CD1c-positive myeloid dendritic cell (primary cell): ENCODE measurements at regions not wholly inside any gene's neighbourhood (a gene's known extent, or its start where the extent isn't known, plus 50 kb on each side); places are given as distances from the start of the nearest gene placed in this dataset.

Source experiments
- DNase-seq: peaks from one replicate; pipeline ENCODE4 v3.0.0-alpha.2; 2016; ENCODE audit errors: extremely low spot score

DNA sequence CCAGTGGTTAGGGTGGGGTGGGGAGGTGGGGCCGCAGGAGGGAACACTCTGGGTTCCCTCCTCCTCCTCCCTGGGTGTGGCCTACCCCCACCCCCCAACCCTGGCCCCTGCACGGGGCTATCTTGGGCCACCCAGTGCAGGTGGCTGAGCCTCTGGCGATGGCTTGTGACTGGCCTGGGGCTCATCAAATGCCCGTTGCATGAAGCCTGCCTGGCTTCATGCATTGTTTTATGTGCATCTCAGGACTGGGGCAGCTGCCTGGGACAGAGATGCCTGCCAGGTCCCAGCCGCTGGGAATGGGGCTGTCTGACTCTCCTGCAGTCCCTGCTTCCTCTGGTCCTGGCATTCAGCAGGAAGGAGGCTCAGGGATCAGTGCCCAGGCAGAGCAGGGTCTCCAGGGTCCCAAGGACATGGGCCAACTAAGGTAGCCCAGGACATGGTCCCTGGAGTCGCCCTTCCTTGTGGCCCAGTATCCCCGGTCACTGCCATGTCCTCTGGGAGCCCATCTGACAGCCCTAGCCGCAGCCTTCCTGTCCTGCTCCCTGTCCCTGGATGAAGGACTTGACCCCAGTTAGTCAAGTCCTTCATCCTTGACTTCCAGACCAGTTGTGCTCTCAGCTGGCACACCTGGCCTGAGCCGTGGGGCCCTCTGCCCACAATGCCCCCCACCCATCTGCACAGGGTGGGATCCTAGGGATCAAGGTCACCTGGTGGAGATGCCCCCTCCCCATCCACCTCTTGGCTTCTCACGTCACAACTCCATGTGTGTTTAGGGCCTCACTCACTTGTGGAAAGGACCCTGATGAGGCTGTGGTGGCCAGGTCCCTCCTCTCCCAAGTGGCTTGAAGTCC lies 112.1 kb upstream of the FGF3 start:
- DNase-seq = no peak

GRCh38 chr11:69931994-69932910 lies 113.0 kb upstream of the FGF3 start:
- DNase-seq = no peak

- DNase-seq = no peak
Observed at GRCh38 chr11:69934861-69935494, 115.8 kb upstream of the FGF3 start.

DNA sequence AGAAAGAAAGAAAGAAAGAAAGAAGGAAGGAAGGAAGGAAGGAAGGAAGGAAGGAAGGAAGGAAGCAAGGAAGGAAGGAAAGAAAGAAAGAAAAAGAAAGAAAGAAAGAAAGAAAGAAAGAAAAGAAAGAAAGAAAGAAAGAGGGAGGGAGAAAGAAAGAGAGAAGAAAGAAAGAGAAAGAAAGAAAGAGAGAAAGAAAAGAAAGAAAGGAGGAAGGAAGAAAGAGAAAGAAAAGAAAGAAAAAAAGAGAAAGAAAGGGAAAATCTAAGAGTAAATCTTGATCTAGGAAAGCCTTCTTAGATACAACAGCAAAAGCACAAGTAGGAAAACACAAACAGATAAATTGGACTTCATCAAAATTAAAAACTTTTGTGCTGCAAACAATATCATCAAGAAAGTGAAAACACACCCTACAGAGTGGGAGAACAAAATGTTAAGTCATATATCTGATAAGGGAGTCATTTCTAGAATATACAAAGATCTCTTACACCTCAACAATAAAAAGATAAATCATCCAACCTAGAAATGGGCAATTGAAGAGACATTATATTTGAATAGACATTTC lies 116.8 kb upstream of the FGF3 start:
- DNase-seq = no peak

GRCh38 chr11:69936771-69937170 lies 117.6 kb upstream of the FGF3 start:
- no peak for DNase-seq

- no peak for DNase-seq
Observed at GRCh38 chr11:69938206-69938605, 119.0 kb upstream of the FGF3 start.

- no peak for DNase-seq
Observed at GRCh38 chr11:69939551-69940245, 120.5 kb upstream of the FGF3 start.

GRCh38 chr11:69940246-69940610 lies 121.0 kb upstream of the FGF3 start:
- DNase-seq = no peak

DNA sequence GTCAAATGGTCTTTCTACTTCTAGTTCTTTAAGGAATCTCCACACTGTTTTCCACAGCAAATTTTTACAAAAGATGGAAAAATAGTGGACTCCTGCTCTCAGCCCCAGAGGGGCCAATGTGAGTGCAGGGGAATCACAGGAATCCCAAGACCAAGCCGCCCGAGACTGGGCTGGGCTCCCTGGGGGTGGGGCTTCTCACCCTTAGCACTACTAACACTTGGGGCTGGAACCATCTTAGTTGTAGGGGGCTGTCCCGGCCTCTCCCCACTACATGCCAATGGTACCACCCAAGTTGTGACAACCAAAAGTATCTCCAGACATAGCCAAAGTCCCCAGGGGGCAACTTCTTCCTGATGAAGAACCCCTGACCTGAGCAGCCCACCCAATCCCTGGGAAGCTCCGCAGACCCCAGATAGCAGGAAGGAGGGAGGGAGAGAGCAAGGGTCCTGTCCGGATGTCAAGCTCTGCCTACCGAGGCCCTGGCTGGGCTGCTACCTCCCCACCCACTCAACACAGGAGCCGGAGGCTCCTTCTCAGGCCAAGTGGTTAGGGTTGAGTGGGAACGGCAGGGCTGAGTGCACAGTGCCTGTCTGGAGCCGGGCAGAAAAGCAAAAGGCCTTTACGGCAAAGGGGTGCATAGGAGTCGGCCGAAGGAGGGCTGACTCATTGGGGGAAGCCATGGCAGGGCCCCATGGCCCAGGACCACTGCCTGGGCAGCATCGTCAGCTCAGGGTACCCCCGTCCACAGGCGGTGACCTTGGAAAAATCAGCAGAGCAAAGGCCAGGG lies 122.5 kb upstream of the FGF3 start:
- DNase-seq = no peak

GRCh38 chr11:69942333-69942820 lies 123.2 kb upstream of the FGF3 start:
- DNase-seq = no peak

- DNase-seq = no peak
Observed at GRCh38 chr11:69943066-69943465, 123.8 kb upstream of the FGF3 start.

- no peak for DNase-seq
Observed at GRCh38 chr11:69943506-69943905, 124.3 kb upstream of the FGF3 start.

DNA sequence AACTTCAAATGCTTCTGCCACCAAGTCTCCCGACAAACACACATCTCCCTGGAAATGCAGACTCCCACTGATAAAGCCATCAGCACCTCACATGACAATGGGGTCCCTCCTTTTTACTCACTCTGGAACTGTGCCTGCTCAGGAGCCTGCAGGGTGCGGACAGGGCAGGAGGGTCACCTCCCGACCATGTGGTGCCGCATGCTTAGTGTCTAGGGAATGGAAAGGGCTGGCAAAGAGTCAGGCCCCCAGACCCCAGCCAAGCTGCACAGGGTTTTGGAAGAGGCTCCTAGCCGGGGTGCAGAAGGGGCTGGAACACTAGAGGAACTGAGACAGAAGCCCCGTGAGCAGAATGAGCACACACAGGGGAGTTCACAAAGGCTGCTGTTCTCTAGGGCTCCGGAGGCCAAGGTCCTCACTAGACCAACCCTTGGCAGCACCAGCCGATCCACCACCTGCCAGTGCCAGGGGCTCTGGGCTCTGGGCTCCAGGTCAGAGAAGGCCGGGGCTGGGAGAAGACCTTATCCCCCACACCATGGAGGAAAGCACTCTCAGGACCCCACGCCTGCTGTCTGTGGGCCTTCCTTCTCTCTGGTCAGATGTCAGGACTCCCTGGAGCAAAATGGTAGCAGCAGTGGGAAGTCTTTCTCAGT lies 125.1 kb upstream of the FGF3 start:
- no peak for DNase-seq

- DNase-seq = no peak
Observed at GRCh38 chr11:69945157-69945556, 125.9 kb upstream of the FGF3 start.

DNA sequence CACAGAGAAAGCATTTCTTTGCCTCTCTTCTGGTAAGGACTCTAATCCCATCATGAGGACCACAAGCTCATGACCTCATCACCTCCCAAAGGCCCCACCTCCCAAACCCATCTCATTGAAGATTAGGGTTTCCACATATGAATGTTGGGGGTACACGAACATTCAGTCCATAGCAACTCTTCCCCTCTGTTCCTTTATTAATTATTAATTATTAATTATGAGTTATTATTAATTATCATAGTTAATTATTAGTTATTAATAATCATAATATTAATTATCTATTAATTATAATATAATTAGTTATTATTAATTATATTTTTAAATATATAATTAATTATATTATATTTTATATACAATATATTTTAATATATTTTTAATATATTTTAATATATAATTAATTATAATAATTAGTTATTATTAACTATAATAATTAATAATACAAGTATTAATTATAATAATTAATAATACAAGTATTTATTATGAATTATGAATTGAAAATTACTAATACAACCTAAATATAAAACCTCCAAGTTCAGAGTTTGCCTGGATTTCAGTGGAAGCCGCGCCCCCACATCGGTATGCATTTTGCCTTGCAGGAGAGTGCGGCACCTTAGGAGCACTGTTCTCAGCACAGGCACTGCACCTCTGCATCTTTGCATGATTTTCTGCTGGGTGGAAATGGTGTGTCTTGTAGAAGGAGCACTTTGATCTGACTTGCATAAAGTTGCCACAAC lies 128.0 kb upstream of the FGF3 start:
- DNase-seq = no peak

- no peak for DNase-seq
Observed at GRCh38 chr11:69947793-69948255, 128.6 kb upstream of the FGF3 start.

GRCh38 chr11:69948256-69949141 lies 129.3 kb upstream of the FGF3 start:
- no peak for DNase-seq

- DNase-seq = no peak
Observed at GRCh38 chr11:69949327-69949726, 128.8 kb upstream of the ANO1 start.
